Loucy (cell line): ENCODE measurements at regions not wholly inside any gene's neighbourhood (a gene's known extent, or its start where the extent isn't known, plus 50 kb on each side); places are given as distances from the start of the nearest gene placed in this dataset.

Experiments used
- H2AFZ ChIP-seq: fragments of 200-600 bp; sonication (generic); 2 replicates; pipeline ENCODE4 v1.6.0; 2016; ENCODE audit warnings: antibody characterized with exemption, mild to moderate bottlenecking, low read length, moderate library complexity
- H3F3A ChIP-seq: fragments of 200-600 bp; 2 replicates; pipeline ENCODE4 v1.6.0; 2016; ENCODE audit warnings: antibody characterized with exemption, low read depth, mild to moderate bottlenecking
- H3K27me3 ChIP-seq: fragments of 200-600 bp; sonication (generic); 2 replicates; pipeline ENCODE4 v1.6.1; 2014; ENCODE audit warnings: low read length, mild to moderate bottlenecking; ENCODE audit not compliant: insufficient read depth, poor library complexity, severe bottlenecking
- H3K36me3 ChIP-seq: fragments of 200-600 bp; sonication (generic); 2 replicates; pipeline ENCODE4 v1.6.1; 2016; ENCODE audit warnings: low read length; ENCODE audit not compliant: insufficient read depth
- H3K4me1 ChIP-seq: fragments of 200-600 bp; sonication (generic); 2 replicates; pipeline ENCODE4 v1.5.1; 2014; ENCODE audit warnings: low read length, mild to moderate bottlenecking; ENCODE audit not compliant: insufficient read depth, poor library complexity, severe bottlenecking
- H3K4me2 ChIP-seq: fragments of 200-600 bp; sonication (generic); 2 replicates; pipeline ENCODE4 v1.6.0; 2014; ENCODE audit warnings: antibody characterized with exemption, low read length, low read depth, mild to moderate bottlenecking; ENCODE audit not compliant: poor library complexity, severe bottlenecking
- H3K4me3 ChIP-seq: fragments of 200-600 bp; sonication (generic); 2 replicates; pipeline ENCODE4 v1.5.1; 2014; ENCODE audit warnings: low read length, mild to moderate bottlenecking, mixed read lengths; ENCODE audit not compliant: poor library complexity, severe bottlenecking
- H3K79me2 ChIP-seq: fragments of 200-600 bp; sonication (generic); 2 replicates; pipeline ENCODE4 v1.6.1; 2014; ENCODE audit warnings: low read length; ENCODE audit not compliant: insufficient read depth
- H3K9ac ChIP-seq: fragments of 200-600 bp; sonication (generic); 2 replicates; pipeline ENCODE4 v1.6.0; 2014; ENCODE audit warnings: mild to moderate bottlenecking, low read depth, low read length, moderate library complexity; ENCODE audit not compliant: poor library complexity, severe bottlenecking
- H3K9me2 ChIP-seq: fragments of 200-600 bp; sonication (generic); replicated peaks from 2 replicates; pipeline ENCODE4 v1.6.1; 2016; ENCODE audit warnings: low read depth, low read length, mixed read lengths
- H3K9me3 ChIP-seq: fragments of 200-600 bp; sonication (generic); 2 replicates; pipeline ENCODE4 v1.6.1; 2014; ENCODE audit warnings: mild to moderate bottlenecking, antibody characterized with exemption, low read length, low read depth; ENCODE audit not compliant: insufficient read depth
- H4K20me1 ChIP-seq: fragments of 200-600 bp; sonication (generic); 2 replicates; pipeline ENCODE4 v1.6.0; 2014; ENCODE audit warnings: antibody characterized with exemption, low read length, mild to moderate bottlenecking; ENCODE audit not compliant: insufficient read depth, poor library complexity, severe bottlenecking
- CTCF ChIP-seq: fragments of 200-600 bp; sonication (generic); conservative IDR thresholded peaks from 2 replicates; pipeline ENCODE4 v1.5.1; 2014; ENCODE audit warnings: mild to moderate bottlenecking, antibody characterized with exemption, low read length
- EZH2phosphoT487 ChIP-seq: fragments of 200-600 bp; IDR thresholded peaks from 2 replicates; pipeline ENCODE4 v1.6.1; 2018; ENCODE audit warnings: antibody characterized with exemption, mild to moderate bottlenecking, moderate library complexity, borderline replicate concordance

- Histone ChIP-seq H3K79me2 (no peaks in the 10 kb centered on the region; the same call in 1 of the 2 replicates), H3K4me3 (no peak overlapping the region), H3K4me2 (no peak overlapping the region), H3K27me3 (no peaks in the 10 kb centered on the region), H3F3A (no peaks in the 10 kb centered on the region), H3K4me1 (peaks cover 16% of the 10 kb centered on the region), H3K36me3 (no peaks in the 10 kb centered on the region), H3K9me3 (no peaks in the 10 kb centered on the region), H2AFZ (no peak overlapping the region), H3K9ac (no peak overlapping the region), H3K9me2 (no peaks in the 10 kb centered on the region), H4K20me1 (no peaks in the 10 kb centered on the region)
- no peak for TF ChIP-seq EZH2phosphoT487
- TF ChIP-seq CTCF: peak; percentile 25
Measured at GRCh38 chr1:207965392-207966387, 54.8 kb upstream of the CD34 start.

- H3K4me2 ChIP-seq: peak overlapping the region; percentile 76
- H3F3A ChIP-seq: no peaks in the 10 kb centered on the region
- TF ChIP-seq EZH2phosphoT487 (no peak), CTCF (no peak)
- no peaks in the 10 kb centered on the region; the same call in 1 of the 2 replicates for H3K79me2 ChIP-seq
- H2AFZ ChIP-seq: peak overlapping the region; percentile 88
- peak overlapping the region; percentile 72 for H3K9ac ChIP-seq
- H3K9me2 ChIP-seq: no peaks in the 10 kb centered on the region
- no peaks in the 10 kb centered on the region for H3K36me3 ChIP-seq
- peaks cover 16% of the 10 kb centered on the region for H3K4me1 ChIP-seq
- no peak overlapping the region for H3K4me3 ChIP-seq
- no peaks in the 10 kb centered on the region for H3K27me3 ChIP-seq
- H4K20me1 ChIP-seq: no peaks in the 10 kb centered on the region
- H3K9me3 ChIP-seq: no peaks in the 10 kb centered on the region
Measured at GRCh38 chr1:207964195-207964966, 53.5 kb upstream of the CD34 start.

GRCh38 chr1:207963427-207964194, 52.7 kb upstream of the CD34 start:
- Histone ChIP-seq H3K27me3 (no peaks in the 10 kb centered on the region), H3K79me2 (no peaks in the 10 kb centered on the region; the same call in 1 of the 2 replicates), H3K4me3 (peak overlapping the region; percentile 59), H3K9me2 (no peaks in the 10 kb centered on the region), H3K9ac (peak overlapping the region; percentile 72), H2AFZ (peak overlapping the region; percentile 88), H3K4me1 (peaks cover 16% of the 10 kb centered on the region), H4K20me1 (no peaks in the 10 kb centered on the region), H3F3A (no peaks in the 10 kb centered on the region), H3K36me3 (no peaks in the 10 kb centered on the region), H3K9me3 (no peaks in the 10 kb centered on the region), H3K4me2 (peak overlapping the region; percentile 76)
- no peak for TF ChIP-seq EZH2phosphoT487
- peak; percentile 87 for TF ChIP-seq CTCF
